HepG2 (cell line): ENCODE measurements at regions not wholly inside any gene's neighbourhood (a gene's known extent, or its start where the extent isn't known, plus 50 kb on each side); places are given as distances from the start of the nearest gene placed in this dataset.

ENCODE experiments used
- GABPB1 ChIP-seq: IDR thresholded peaks from 2 replicates; pipeline ENCODE4 v1.6.1; 2016; ENCODE audit warnings: mild to moderate bottlenecking, missing genetic modification reagents, moderate library complexity, missing compliant biosample characterization
- HDAC6 ChIP-seq: fragments of 200-600 bp; sonication (generic); IDR thresholded peaks from 2 replicates; pipeline ENCODE4 v1.7.0; 2017; ENCODE audit warnings: mild to moderate bottlenecking, antibody characterized with exemption, low read length, low read depth
- POLR2AphosphoS2 ChIP-seq: IDR thresholded peaks from 2 replicates; pipeline ENCODE4 v1.6.1; 2011; ENCODE audit warnings: low read depth, low read length, improper control_type of control experiment
- RNF2 ChIP-seq: fragments of 450-650 bp; conservative IDR thresholded peaks from 2 replicates; pipeline ENCODE4 v1.6.1; 2016; ENCODE audit warnings: low read depth
- SRSF9 ChIP-seq: fragments of 200-400 bp; formaldehyde crosslinking; IDR thresholded peaks from 2 replicates; pipeline ENCODE4 v1.6.1; 2018; ENCODE audit warnings: borderline replicate concordance, mild to moderate bottlenecking, low read depth, low read length; ENCODE audit not compliant: insufficient read depth, poor library complexity, severe bottlenecking
- THAP9 ChIP-seq: sonication (generic); formaldehyde crosslinking; IDR thresholded peaks from 2 replicates; pipeline ENCODE4; 2020; ENCODE audit warnings: missing genetic modification reagents, mild to moderate bottlenecking, borderline replicate concordance
- UBTF ChIP-seq: sonication (generic); formaldehyde crosslinking; IDR thresholded peaks from 2 replicates; pipeline ENCODE4 v1.4.0; 2020; ENCODE audit warnings: mild to moderate bottlenecking, missing genetic modification reagents
- ZBTB3 ChIP-seq: sonication (generic); formaldehyde crosslinking; IDR thresholded peaks from 2 replicates; pipeline ENCODE4 v1.4.0; 2020; ENCODE audit warnings: low read depth, mild to moderate bottlenecking, moderate library complexity, missing genetic modification reagents, borderline replicate concordance
- ZNF616 ChIP-seq: sonication (generic); formaldehyde crosslinking; IDR thresholded peaks from 2 replicates; pipeline ENCODE4 v1.5.0; 2020; ENCODE audit warnings: low read depth, mild to moderate bottlenecking, missing genetic modification reagents
- TF ChIP-seq, protein P1 (sequence below): sonication (generic); formaldehyde crosslinking; IDR thresholded peaks from 2 replicates; pipeline ENCODE4 v1.4.0; 2020; ENCODE audit warnings: mild to moderate bottlenecking, missing genetic modification reagents

DNA sequence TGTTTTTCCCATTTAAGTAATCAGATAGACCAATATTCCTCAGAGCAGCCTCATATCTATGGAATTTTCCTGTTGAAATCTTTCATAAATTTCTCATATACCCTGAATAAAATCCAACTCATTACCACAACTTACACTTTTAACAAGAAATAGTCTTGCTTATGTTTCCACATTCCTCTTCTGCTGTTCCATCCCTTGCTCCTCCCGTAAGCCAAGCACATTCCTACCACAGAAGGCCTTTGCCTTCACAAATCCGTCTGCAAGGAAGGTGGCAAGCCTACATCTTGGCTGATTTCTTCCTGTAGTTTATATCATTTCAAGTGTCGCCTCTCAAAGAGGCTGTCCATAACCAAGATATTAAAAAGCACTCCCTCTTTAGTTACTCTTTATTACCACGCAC lies 127.7 kb downstream of the C12orf50 start (continued):
- TF ChIP-seq THAP9 (no peak), POLR2AphosphoS2 (no peak), RNF2 (no peak), SRSF9 (no peak), UBTF (CRISPR knock-in tag) (no peak), HDAC6 (no peak), ZNF616 (CRISPR knock-in tag) (no peak), ZBTB3 (CRISPR knock-in tag) (no peak), GABPB1 (CRISPR knock-in tag) (no peak)
- TF ChIP-seq, protein P1, sequence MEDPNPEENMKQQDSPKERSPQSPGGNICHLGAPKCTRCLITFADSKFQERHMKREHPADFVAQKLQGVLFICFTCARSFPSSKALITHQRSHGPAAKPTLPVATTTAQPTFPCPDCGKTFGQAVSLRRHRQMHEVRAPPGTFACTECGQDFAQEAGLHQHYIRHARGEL, result no peak
